Kidney epithelial cell (primary cell): ENCODE measurements at regions not wholly inside any gene's neighbourhood (a gene's known extent, or its start where the extent isn't known, plus 50 kb on each side); places are given as distances from the start of the nearest gene placed in this dataset.

Source experiments
- DNase-seq: peaks from one replicate; pipeline ENCODE4 v3.0.0-alpha.2; 2010; ENCODE audit warnings: low read depth
- H3K27me3 ChIP-seq: 2 replicates; pipeline ENCODE4 v1.6.0; 2011; ENCODE audit warnings: low read length; ENCODE audit not compliant: control insufficient read depth, insufficient read depth
- H3K36me3 ChIP-seq: 2 replicates; pipeline ENCODE4 v1.5.1; 2011; ENCODE audit warnings: low read length; ENCODE audit not compliant: control insufficient read depth, insufficient read depth
- H3K4me3 ChIP-seq: 2 replicates; pipeline ENCODE4 v1.5.1; 2011; ENCODE audit warnings: low read depth, mild to moderate bottlenecking, control low read depth, low read length
- TF ChIP-seq, protein P1 (sequence below): IDR thresholded peaks from 2 replicates; pipeline ENCODE4 v1.5.1; 2011; ENCODE audit warnings: mild to moderate bottlenecking, moderate library complexity, low read length, control low read depth, inconsistent platforms; ENCODE audit not compliant: insufficient read depth, poor library complexity, severe bottlenecking

DNA sequence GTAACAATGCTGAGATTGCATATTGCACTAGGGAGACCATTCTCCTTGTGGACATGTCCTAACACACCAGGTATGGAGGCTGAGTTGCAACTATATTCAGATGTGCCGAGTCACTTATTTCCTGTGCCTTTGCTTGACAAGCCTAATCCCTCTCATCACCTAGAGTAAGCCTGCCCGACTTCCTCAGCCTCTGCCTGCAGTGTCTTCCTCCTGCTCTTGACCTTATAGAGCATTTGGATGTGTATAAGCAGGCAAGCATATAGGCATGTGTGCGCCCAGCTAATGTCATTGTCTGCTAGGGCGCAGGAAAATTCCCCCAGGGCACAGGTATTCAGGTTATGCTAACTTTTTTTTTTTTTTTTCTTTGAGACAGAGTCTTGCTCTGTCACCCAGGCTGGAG lies 316.9 kb downstream of the CDH2 start:
- H3K4me3 ChIP-seq: no peak overlapping the region
- TF ChIP-seq, protein P1, sequence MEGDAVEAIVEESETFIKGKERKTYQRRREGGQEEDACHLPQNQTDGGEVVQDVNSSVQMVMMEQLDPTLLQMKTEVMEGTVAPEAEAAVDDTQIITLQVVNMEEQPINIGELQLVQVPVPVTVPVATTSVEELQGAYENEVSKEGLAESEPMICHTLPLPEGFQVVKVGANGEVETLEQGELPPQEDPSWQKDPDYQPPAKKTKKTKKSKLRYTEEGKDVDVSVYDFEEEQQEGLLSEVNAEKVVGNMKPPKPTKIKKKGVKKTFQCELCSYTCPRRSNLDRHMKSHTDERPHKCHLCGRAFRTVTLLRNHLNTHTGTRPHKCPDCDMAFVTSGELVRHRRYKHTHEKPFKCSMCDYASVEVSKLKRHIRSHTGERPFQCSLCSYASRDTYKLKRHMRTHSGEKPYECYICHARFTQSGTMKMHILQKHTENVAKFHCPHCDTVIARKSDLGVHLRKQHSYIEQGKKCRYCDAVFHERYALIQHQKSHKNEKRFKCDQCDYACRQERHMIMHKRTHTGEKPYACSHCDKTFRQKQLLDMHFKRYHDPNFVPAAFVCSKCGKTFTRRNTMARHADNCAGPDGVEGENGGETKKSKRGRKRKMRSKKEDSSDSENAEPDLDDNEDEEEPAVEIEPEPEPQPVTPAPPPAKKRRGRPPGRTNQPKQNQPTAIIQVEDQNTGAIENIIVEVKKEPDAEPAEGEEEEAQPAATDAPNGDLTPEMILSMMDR: no peak
- no peak for DNase-seq
- H3K36me3 ChIP-seq: no peaks in the 10 kb centered on the region
- no peaks in the 10 kb centered on the region for H3K27me3 ChIP-seq

DNA sequence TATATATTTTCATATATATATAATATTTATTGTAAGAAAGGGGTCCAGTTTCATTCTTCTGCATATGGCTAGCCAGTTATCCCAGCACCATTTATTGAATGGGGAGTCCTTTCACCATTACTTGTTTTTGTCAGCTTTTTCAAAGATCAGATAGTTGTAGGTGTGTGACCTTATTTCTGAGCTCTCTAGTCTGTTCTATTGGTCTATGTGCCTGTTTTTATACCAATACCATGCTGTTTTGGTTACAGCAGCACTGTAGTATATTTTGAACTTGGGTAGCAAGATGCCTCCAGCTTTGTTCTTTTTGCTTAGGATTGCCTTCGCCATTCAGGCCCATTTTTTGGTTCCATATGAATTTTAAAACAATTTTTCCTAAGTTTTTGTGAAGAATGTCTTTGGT lies 320.1 kb downstream of the CDH2 start:
- Histone ChIP-seq H3K4me3 (no peak overlapping the region), H3K36me3 (no peaks in the 10 kb centered on the region), H3K27me3 (no peaks in the 10 kb centered on the region)
- TF ChIP-seq, protein P1: no peak
- DNase-seq: no peak

DNA sequence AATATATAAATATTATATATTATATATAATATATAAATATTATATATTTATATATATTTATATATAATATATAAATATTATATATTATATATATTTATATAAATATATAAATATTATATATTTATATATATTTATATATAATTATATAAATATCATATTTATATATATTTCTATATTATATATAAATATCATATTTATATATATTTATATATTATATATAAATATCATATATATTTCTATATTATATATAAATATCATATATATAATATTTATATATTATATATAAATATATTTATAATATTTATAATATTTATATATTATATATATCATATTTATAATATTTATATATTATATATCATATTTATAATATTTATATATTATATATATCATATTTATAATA lies 321.4 kb downstream of the CDH2 start:
- Histone ChIP-seq H3K27me3 (no peaks in the 10 kb centered on the region), H3K4me3 (no peak overlapping the region), H3K36me3 (no peaks in the 10 kb centered on the region)
- DNase-seq: no peak
- TF ChIP-seq, protein P1: no peak

DNA sequence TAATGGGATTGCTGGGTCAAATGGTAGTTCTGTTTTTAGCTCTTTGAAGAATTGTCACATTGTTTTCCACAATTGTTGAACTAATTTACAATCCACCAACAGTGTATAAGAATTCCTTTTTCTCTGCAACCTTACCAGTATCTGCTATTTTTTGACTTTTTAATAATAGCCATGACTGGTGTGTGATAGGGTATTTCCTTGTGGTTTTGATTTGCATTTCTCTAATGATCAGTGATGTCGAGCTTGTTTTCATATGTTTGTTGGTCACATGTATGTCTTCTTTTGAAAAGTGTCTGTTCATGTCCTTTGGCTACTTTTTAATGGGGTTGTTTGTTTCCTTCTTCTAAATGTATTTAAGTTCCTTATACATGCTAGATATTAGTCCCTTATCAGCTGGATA lies 322.3 kb downstream of the CDH2 start:
- H3K27me3 ChIP-seq: no peaks in the 10 kb centered on the region
- no peak overlapping the region for H3K4me3 ChIP-seq
- TF ChIP-seq, protein P1: no peak
- DNase-seq: no peak
- no peaks in the 10 kb centered on the region for H3K36me3 ChIP-seq

DNA sequence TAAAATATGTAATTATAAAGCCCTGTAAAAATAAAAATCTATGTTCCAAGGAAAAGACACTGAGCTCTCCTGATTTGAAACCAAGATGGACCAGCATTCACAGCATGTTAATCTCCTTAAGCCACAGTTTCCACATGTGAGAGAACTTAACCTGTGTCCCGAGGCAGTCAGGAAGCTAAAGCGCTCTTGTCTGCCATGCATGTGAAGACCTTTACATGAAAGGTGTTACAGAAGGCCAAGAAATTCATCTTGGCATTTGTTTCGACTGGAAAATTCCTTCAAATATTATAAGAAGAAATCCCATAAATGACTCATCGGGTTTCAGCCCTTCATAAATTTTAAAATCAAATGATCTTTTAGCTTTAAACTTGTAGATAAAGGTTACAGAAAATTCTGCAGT lies 328.6 kb downstream of the CDH2 start:
- DNase-seq: no peak
- Histone ChIP-seq H3K27me3 (no peaks in the 10 kb centered on the region), H3K4me3 (no peak overlapping the region), H3K36me3 (no peaks in the 10 kb centered on the region)
- TF ChIP-seq, protein P1: no peak

DNA sequence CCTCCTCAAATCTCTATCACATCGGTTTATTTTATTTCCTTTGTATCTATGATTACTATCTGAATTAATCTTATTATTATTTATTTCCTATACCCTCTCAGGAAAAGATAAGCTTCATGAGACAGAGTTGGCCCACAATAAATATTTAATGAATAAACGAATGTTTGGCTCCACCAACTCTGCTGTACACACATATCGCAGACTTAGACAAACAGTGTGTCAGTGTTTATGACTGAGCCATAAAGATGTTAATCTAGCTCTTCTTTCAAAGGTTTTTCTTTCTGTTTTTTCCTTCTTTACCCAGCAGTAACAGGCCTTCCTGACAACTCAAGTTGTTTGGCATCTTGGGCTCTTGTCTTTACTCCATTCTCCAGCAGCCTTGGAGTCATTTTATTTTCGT lies 329.5 kb downstream of the CDH2 start:
- Histone ChIP-seq H3K36me3 (no peaks in the 10 kb centered on the region), H3K4me3 (no peak overlapping the region), H3K27me3 (no peaks in the 10 kb centered on the region)
- TF ChIP-seq, protein P1: no peak
- no peak for DNase-seq
